ENCODE measurements at regions not wholly inside any gene's neighbourhood (a gene's known extent, or its start where the extent isn't known, plus 50 kb on each side); places are given as distances from the start of the nearest gene placed in this dataset.

DNA sequence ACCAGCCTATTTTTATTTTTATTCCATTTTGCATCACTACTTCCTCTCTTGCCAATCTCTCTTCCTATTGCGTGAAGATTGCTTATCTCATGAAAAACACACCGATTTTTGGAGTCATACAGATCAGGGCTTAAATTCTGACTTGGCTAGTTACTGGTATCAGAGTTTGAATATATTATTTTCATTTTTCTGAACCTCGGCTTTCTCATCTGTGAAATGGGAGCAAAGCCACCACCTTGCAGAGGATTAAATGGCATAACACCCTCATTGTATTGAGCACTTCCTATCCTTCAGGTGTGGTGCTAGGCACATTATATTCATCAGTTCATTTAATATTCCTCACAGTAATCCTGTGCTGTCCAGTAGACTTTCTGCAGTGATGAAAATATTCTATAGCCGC is 208.8 kb downstream of the HAPSTR1 start:
- DNase-seq (ENCODE audit: low read depth, low spot score), result no peak
- ATAC-seq, result no peak
- ChIA-PET CTCF (no interaction called here), POLR2A (no interaction called here)
- in situ Hi-C loops (cut with HindIII; ENCODE audit: low pct_unique_long_range_greater_than_20kb, low sequenced_read_pairs), result no loop called here
- TF ChIP-seq SIN3A (IDR thresholded peaks at IDR 0.05; ENCODE audit: borderline replicate concordance, insufficient read depth, low read depth, low read length), result no peak
- TF ChIP-seq CTCF (IDR thresholded peaks at IDR 0.05), result no peak
- no peak for TF ChIP-seq TCF7L2 (IDR thresholded peaks at IDR 0.05; ENCODE audit: low read depth, low read length)
- no peak for TF ChIP-seq POLR2AphosphoS5 (IDR thresholded peaks at IDR 0.05; ENCODE audit: low read depth, low read length)
- H3K27ac ChIP-seq (ENCODE audit: low read length), result no peak overlapping the region
- no TSS peak for BruUV-seq (replicated peaks)
- no peaks in the 10 kb centered on the region for H3K9me3 ChIP-seq (ENCODE audit: control insufficient read depth, insufficient read depth, low read depth, low read length)
- H3K4me3 ChIP-seq (ENCODE audit: low read depth in 2 of 2, low read length in 2 of 2), result no peak overlapping the region
- intact Hi-C loops (cut with micrococcal nuclease; ENCODE audit: unreplicated experiment), result no loop called here
- no peaks in the 10 kb centered on the region for H3K36me3 ChIP-seq (ENCODE audit: control insufficient read depth, insufficient read depth, low read length)
- H3K4me1 ChIP-seq (ENCODE audit: control insufficient read depth, insufficient read depth, low read length), result no peaks in the 10 kb centered on the region
- H3K27me3 ChIP-seq (ENCODE audit: control insufficient read depth, insufficient read depth, low read length), result peaks cover 9% of the 10 kb centered on the region

DNA sequence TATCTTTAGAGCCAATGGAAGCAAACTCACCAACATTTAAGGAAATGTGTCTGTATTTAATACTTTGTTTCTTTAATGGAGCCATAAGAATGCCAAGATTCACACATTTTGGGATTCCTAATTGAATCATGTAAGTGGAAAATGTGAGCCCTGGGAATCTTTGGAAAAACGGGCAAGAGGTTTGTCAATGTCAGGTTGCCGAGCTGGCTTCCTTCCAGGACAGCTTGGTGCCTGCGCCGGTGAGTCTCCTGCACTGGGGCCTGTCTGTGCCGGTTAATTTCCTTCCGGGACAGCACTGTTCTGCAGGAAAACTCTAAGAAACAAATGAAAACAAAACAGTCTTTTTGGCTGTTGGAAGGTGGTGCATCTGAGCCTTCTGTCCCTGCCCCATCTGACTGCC is 210.6 kb downstream of the HAPSTR1 start:
- peaks cover 5% of the 10 kb centered on the region for H3K27me3 ChIP-seq (ENCODE audit: control insufficient read depth, insufficient read depth, low read length)
- ChIA-PET POLR2A (no interaction called here), CTCF (no interaction called here)
- no peaks in the 10 kb centered on the region for H3K4me1 ChIP-seq (ENCODE audit: control insufficient read depth, insufficient read depth, low read length)
- no peaks in the 10 kb centered on the region for H3K36me3 ChIP-seq (ENCODE audit: control insufficient read depth, insufficient read depth, low read length)
- no peak overlapping the region for H3K4me3 ChIP-seq (ENCODE audit: low read depth in 2 of 2, low read length in 2 of 2)
- ATAC-seq (no peak), DNase-seq (ENCODE audit: low read depth, low spot score) (no peak)
- BruUV-seq (replicated peaks), result no TSS peak
- H3K27ac ChIP-seq (ENCODE audit: low read length), result no peak overlapping the region
- TF ChIP-seq, protein P1, sequence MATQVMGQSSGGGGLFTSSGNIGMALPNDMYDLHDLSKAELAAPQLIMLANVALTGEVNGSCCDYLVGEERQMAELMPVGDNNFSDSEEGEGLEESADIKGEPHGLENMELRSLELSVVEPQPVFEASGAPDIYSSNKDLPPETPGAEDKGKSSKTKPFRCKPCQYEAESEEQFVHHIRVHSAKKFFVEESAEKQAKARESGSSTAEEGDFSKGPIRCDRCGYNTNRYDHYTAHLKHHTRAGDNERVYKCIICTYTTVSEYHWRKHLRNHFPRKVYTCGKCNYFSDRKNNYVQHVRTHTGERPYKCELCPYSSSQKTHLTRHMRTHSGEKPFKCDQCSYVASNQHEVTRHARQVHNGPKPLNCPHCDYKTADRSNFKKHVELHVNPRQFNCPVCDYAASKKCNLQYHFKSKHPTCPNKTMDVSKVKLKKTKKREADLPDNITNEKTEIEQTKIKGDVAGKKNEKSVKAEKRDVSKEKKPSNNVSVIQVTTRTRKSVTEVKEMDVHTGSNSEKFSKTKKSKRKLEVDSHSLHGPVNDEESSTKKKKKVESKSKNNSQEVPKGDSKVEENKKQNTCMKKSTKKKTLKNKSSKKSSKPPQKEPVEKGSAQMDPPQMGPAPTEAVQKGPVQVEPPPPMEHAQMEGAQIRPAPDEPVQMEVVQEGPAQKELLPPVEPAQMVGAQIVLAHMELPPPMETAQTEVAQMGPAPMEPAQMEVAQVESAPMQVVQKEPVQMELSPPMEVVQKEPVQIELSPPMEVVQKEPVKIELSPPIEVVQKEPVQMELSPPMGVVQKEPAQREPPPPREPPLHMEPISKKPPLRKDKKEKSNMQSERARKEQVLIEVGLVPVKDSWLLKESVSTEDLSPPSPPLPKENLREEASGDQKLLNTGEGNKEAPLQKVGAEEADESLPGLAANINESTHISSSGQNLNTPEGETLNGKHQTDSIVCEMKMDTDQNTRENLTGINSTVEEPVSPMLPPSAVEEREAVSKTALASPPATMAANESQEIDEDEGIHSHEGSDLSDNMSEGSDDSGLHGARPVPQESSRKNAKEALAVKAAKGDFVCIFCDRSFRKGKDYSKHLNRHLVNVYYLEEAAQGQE (IDR thresholded peaks at IDR 0.05; ENCODE audit: insufficient read depth in 1 of 2, low read depth in 2 of 2, low read length in 1 of 2), result no peak
- TF ChIP-seq CTCF (IDR thresholded peaks at IDR 0.05), result no peak
- TF ChIP-seq POLR2AphosphoS5 (IDR thresholded peaks at IDR 0.05; ENCODE audit: low read depth, low read length), result no peak
- intact Hi-C loops (cut with micrococcal nuclease; ENCODE audit: unreplicated experiment) (no loop called here), in situ Hi-C loops (cut with HindIII; ENCODE audit: low pct_unique_long_range_greater_than_20kb, low sequenced_read_pairs) (no loop called here)
- no peaks in the 10 kb centered on the region for H3K9me3 ChIP-seq (ENCODE audit: control insufficient read depth, insufficient read depth, low read depth, low read length)

DNA sequence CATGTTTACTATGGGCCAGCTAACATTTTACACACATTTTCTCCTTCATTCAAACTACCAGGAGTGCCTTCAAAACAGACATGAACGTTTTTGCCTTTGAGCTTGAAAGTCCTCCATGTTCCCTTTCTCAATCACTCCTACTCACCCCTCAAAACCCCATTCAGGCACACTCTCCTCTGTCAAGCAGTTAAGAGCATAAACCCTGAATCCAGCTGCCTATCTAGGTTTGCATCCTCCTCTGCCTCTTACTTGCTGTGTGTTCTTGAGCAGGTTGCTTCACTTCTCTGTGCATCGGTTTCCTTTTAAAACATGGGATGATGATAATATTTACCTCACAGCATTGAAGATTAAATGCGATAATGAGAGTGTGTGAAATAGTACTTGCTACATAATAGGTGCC is 215.3 kb downstream of the HAPSTR1 start:
- POLR2A ChIA-PET, result no interaction called here
- in situ Hi-C loops (cut with HindIII; ENCODE audit: low pct_unique_long_range_greater_than_20kb, low sequenced_read_pairs) (no loop called here), intact Hi-C loops (cut with micrococcal nuclease; ENCODE audit: unreplicated experiment) (no loop called here)
- CTCF ChIA-PET, result no interaction called here
- H3K27ac ChIP-seq (ENCODE audit: low read length), result no peak overlapping the region
- peaks cover 15% of the 10 kb centered on the region for H3K27me3 ChIP-seq (ENCODE audit: control insufficient read depth, insufficient read depth, low read length)
- H3K36me3 ChIP-seq (ENCODE audit: control insufficient read depth, insufficient read depth, low read length), result no peaks in the 10 kb centered on the region
- ATAC-seq (no peak), DNase-seq (ENCODE audit: low read depth, low spot score) (no peak)
- no peaks in the 10 kb centered on the region for H3K4me1 ChIP-seq (ENCODE audit: control insufficient read depth, insufficient read depth, low read length)
- H3K4me3 ChIP-seq (ENCODE audit: low read depth in 2 of 2, low read length in 2 of 2), result no peak overlapping the region
- no TSS peak for BruUV-seq (replicated peaks)
- no peaks in the 10 kb centered on the region for H3K9me3 ChIP-seq (ENCODE audit: control insufficient read depth, insufficient read depth, low read depth, low read length)
- TF ChIP-seq CTCF (IDR thresholded peaks at IDR 0.05) (no peak), TCF7L2 (IDR thresholded peaks at IDR 0.05; ENCODE audit: low read depth, low read length) (no peak), SIN3A (IDR thresholded peaks at IDR 0.05; ENCODE audit: borderline replicate concordance, insufficient read depth, low read depth, low read length) (no peak), POLR2AphosphoS5 (IDR thresholded peaks at IDR 0.05; ENCODE audit: low read depth, low read length) (no peak)
- TF ChIP-seq, protein P1 (IDR thresholded peaks at IDR 0.05; ENCODE audit: insufficient read depth in 1 of 2, low read depth in 2 of 2, low read length in 1 of 2), result no peak
